Naive thymus-derived CD4-positive, alpha-beta T cell (primary cell): ENCODE measurements at regions not wholly inside any gene's neighbourhood (a gene's known extent, or its start where the extent isn't known, plus 50 kb on each side); places are given as distances from the start of the nearest gene placed in this dataset.

ENCODE experiments used
- ATAC-seq: fragments of 150-1000 bp; cut with Tn5 transposase; 2 replicates; pipeline ENCODE4 v1.10.0; 2021; ENCODE audit warnings: mild to moderate bottlenecking, moderate library complexity
- CTCF ChIA-PET: fragments of 350-600 bp; sonication (Branson Sonifier 250); formaldehyde crosslinking; loops from one replicate; lab custom pipeline; 2021; ENCODE audit warnings: antibody characterized with exemption; lab: Charles Lee
- POLR2A ChIA-PET: fragments of 350-600 bp; sonication (Branson Sonifier 250); formaldehyde crosslinking; loops from one replicate; lab custom pipeline; 2021; ENCODE audit warnings: antibody characterized with exemption, inconsistent platforms; lab: Charles Lee
- DNase-seq, 9 donors: peaks; one replicate each; pipeline versions ENCODE4 v3.0.0 to v3.0.0-alpha.2; 2020 to 2022; ENCODE audit warnings: mixed read lengths in 1 of 9
- H3K27ac ChIP-seq: one replicate; pipeline ENCODE4 v1.7.0; 2013; ENCODE audit warnings: mild to moderate bottlenecking, low read depth, low read length, moderate library complexity
- H3K27me3 ChIP-seq, 2 donors: one replicate each; pipeline ENCODE4 v1.7.0; 2013; ENCODE audit warnings: low read length in 2 of 2, mild to moderate bottlenecking in 2 of 2, moderate library complexity in 2 of 2; ENCODE audit not compliant: control insufficient read depth in 2 of 2, insufficient read depth in 2 of 2
- H3K36me3 ChIP-seq, 3 experiments: 1 replicate in 2 of 3; 2 replicates in 1 of 3; pipeline ENCODE4 v1.7.0; 2013; ENCODE audit warnings: low read length in 3 of 3, mild to moderate bottlenecking in 3 of 3, moderate library complexity in 1 of 3; ENCODE audit not compliant: insufficient read depth in 3 of 3, control insufficient read depth in 2 of 3
- H3K4me1 ChIP-seq, 2 donors: one replicate each; pipeline ENCODE4 v1.7.0; 2013; ENCODE audit warnings: low read length in 2 of 2, mild to moderate bottlenecking in 2 of 2, moderate library complexity in 1 of 2; ENCODE audit not compliant: control insufficient read depth in 2 of 2, insufficient read depth in 2 of 2
- H3K4me3 ChIP-seq: 2 replicates; pipeline ENCODE4 v1.7.0; 2013; ENCODE audit warnings: mild to moderate bottlenecking, low read length
- H3K9me3 ChIP-seq, 3 experiments: 1 replicate in 2 of 3; 2 replicates in 1 of 3; pipeline ENCODE4 v1.7.0; 2013; ENCODE audit warnings: low read length in 3 of 3; ENCODE audit not compliant: control insufficient read depth in 2 of 3
- H3K27ac Mint-ChIP-seq, 9 donors: one replicate each; pipeline ENCODE4 v1.8.0; 2020 to 2022; ENCODE audit warnings: mixed read lengths in 9 of 9, mild to moderate bottlenecking in 8 of 9, moderate library complexity in 5 of 9, inconsistent platforms in 2 of 9
- H3K27me3 Mint-ChIP-seq, 5 donors: one replicate each; pipeline ENCODE4 v1.8.0; 2021 to 2022; ENCODE audit warnings: mixed read lengths in 5 of 5, mild to moderate bottlenecking in 1 of 5
- H3K36me3 Mint-ChIP-seq, 5 donors: one replicate each; pipeline ENCODE4 v1.8.0; 2020 to 2022; ENCODE audit warnings: mixed read lengths in 5 of 5, mild to moderate bottlenecking in 3 of 5, inconsistent platforms in 1 of 5
- H3K4me1 Mint-ChIP-seq, 7 donors: one replicate each; pipeline ENCODE4 v1.8.0; 2020 to 2022; ENCODE audit warnings: mixed read lengths in 7 of 7, mild to moderate bottlenecking in 3 of 7, inconsistent platforms in 1 of 7
- H3K4me3 Mint-ChIP-seq, 10 donors: one replicate each; pipeline ENCODE4 v1.8.0; 2020 to 2022; ENCODE audit warnings: mild to moderate bottlenecking in 10 of 10, mixed read lengths in 10 of 10, moderate library complexity in 6 of 10, inconsistent platforms in 2 of 10
- H3K9me3 Mint-ChIP-seq, 11 donors: one replicate each; pipeline ENCODE4 v1.8.0; 2020 to 2022; ENCODE audit warnings: mixed read lengths in 11 of 11, mild to moderate bottlenecking in 4 of 11, inconsistent platforms in 1 of 11, moderate library complexity in 1 of 11
- intact Hi-C, 2 donors: fragments of 100-400 bp; cut with micrococcal nuclease; formaldehyde crosslinking; loops; one replicate each; pipeline ENCODE4 v1.15.1; 2023

- no peaks in the 10 kb centered on the region for H3K9me3 ChIP-seq
- H3K9me3 Mint-ChIP-seq, result peaks cover 0 to 1% (median 0%) of the 10 kb centered on the region in 11 donors
- no peaks in the 10 kb centered on the region for H3K27me3 ChIP-seq
- no peak overlapping the region for H3K4me3 ChIP-seq
- H3K4me1 ChIP-seq, result no peaks in the 10 kb centered on the region
- no peak overlapping the region for H3K27ac Mint-ChIP-seq
- ATAC-seq (no peak), DNase-seq (no peak)
- intact Hi-C loops, result no loop called here
- ChIA-PET POLR2A (no interaction called here), CTCF (no interaction called here)
- no peaks in the 10 kb centered on the region for H3K36me3 ChIP-seq
- H3K27me3 Mint-ChIP-seq, result peaks cover 0 to 7% (median 4%) of the 10 kb centered on the region in 5 donors
- no peak overlapping the region for H3K4me3 Mint-ChIP-seq
- H3K27ac ChIP-seq, result no peak overlapping the region
- H3K36me3 Mint-ChIP-seq, result no peaks in the 10 kb centered on the region
- no peaks in the 10 kb centered on the region for H3K4me1 Mint-ChIP-seq
Measured at GRCh38 chr1:112788561-112788960, 73.4 kb upstream of the PPM1J start.

GRCh38 chr1:112788054-112788453, 72.9 kb upstream of the PPM1J start:
- Histone ChIP-seq H3K9me3 (no peaks in the 10 kb centered on the region), H3K27me3 (no peaks in the 10 kb centered on the region), H3K4me3 (no peak overlapping the region), H3K4me1 (no peaks in the 10 kb centered on the region), H3K36me3 (no peaks in the 10 kb centered on the region), H3K27ac (no peak overlapping the region)
- ATAC-seq (no peak), DNase-seq (no peak)
- H3K27me3 Mint-ChIP-seq, result peaks cover 0 to 10% (median 5%) of the 10 kb centered on the region in 5 donors
- H3K9me3 Mint-ChIP-seq, result peaks cover 0 to 6% (median 0%) of the 10 kb centered on the region in 11 donors
- intact Hi-C loops, result no loop called here
- no peaks in the 10 kb centered on the region for H3K36me3 Mint-ChIP-seq
- H3K4me3 Mint-ChIP-seq, result no peak overlapping the region
- no peak overlapping the region for H3K27ac Mint-ChIP-seq
- H3K4me1 Mint-ChIP-seq, result no peaks in the 10 kb centered on the region
- ChIA-PET CTCF (no interaction called here), POLR2A (no interaction called here)

GRCh38 chr1:112783059-112783458, 67.9 kb upstream of the PPM1J start:
- DNase-seq (no peak), ATAC-seq (no peak)
- no peaks in the 10 kb centered on the region for H3K4me1 ChIP-seq
- no peak overlapping the region for H3K4me3 ChIP-seq
- peaks cover 0 to 12% (median 5%) of the 10 kb centered on the region in 5 donors for H3K27me3 Mint-ChIP-seq
- ChIA-PET CTCF (no interaction called here), POLR2A (no interaction called here)
- H3K4me1 Mint-ChIP-seq, result no peaks in the 10 kb centered on the region
- intact Hi-C loops, result no loop called here
- H3K27me3 ChIP-seq, result no peaks in the 10 kb centered on the region
- no peak overlapping the region for H3K27ac ChIP-seq
- H3K27ac Mint-ChIP-seq, result no peak overlapping the region
- peaks cover 0 to 6% (median 0%) of the 10 kb centered on the region in 11 donors for H3K9me3 Mint-ChIP-seq
- no peak overlapping the region for H3K4me3 Mint-ChIP-seq
- H3K36me3 Mint-ChIP-seq, result no peaks in the 10 kb centered on the region
- no peaks in the 10 kb centered on the region for H3K9me3 ChIP-seq
- H3K36me3 ChIP-seq, result no peaks in the 10 kb centered on the region

GRCh38 chr1:112779665-112780526, 64.8 kb upstream of the PPM1J start:
- CTCF ChIA-PET, result no interaction called here
- Histone ChIP-seq H3K4me3 (no peak overlapping the region), H3K27me3 (no peaks in the 10 kb centered on the region), H3K36me3 (no peaks in the 10 kb centered on the region), H3K27ac (no peak overlapping the region), H3K4me1 (no peaks in the 10 kb centered on the region), H3K9me3 (no peaks in the 10 kb centered on the region)
- Mint-ChIP-seq H3K27me3 (peaks cover 0 to 12% (median 5%) of the 10 kb centered on the region in 5 donors), H3K36me3 (no peaks in the 10 kb centered on the region), H3K9me3 (peaks cover 0 to 6% (median 0%) of the 10 kb centered on the region in 11 donors), H3K4me1 (no peaks in the 10 kb centered on the region), H3K27ac (no peak overlapping the region), H3K4me3 (no peak overlapping the region)
- POLR2A ChIA-PET, result interaction anchor here (0.7 kb wide), 1 partner anchor 614 kb away, joined by 3 read pairs; no protein-coding TSS in a partner anchor
- DNase-seq, result no peak
- intact Hi-C loops, result no loop called here
- no peak for ATAC-seq

GRCh38 chr1:112778137-112778536, 63.0 kb upstream of the PPM1J start:
- Mint-ChIP-seq H3K36me3 (no peaks in the 10 kb centered on the region), H3K27me3 (peaks cover 0 to 8% (median under 1%) of the 10 kb centered on the region in 5 donors), H3K4me3 (no peak overlapping the region), H3K27ac (no peak overlapping the region), H3K9me3 (peaks cover 0 to under 1% (median 0%) of the 10 kb centered on the region in 11 donors), H3K4me1 (no peaks in the 10 kb centered on the region)
- POLR2A ChIA-PET, result no interaction called here
- Histone ChIP-seq H3K4me1 (no peaks in the 10 kb centered on the region), H3K36me3 (no peaks in the 10 kb centered on the region), H3K9me3 (no peaks in the 10 kb centered on the region), H3K4me3 (no peak overlapping the region), H3K27me3 (no peaks in the 10 kb centered on the region), H3K27ac (no peak overlapping the region)
- intact Hi-C loops, result no loop called here
- ATAC-seq (no peak), DNase-seq (no peak)
- CTCF ChIA-PET, result no interaction called here

- no peak overlapping the region for H3K4me3 ChIP-seq
- CTCF ChIA-PET, result no interaction called here
- DNase-seq (no peak), ATAC-seq (no peak)
- no peak overlapping the region for H3K27ac Mint-ChIP-seq
- no peak overlapping the region for H3K27ac ChIP-seq
- H3K27me3 Mint-ChIP-seq, result peaks cover 0 to 7% (median 5%) of the 10 kb centered on the region in 5 donors
- H3K36me3 Mint-ChIP-seq, result no peaks in the 10 kb centered on the region
- H3K4me1 Mint-ChIP-seq, result no peaks in the 10 kb centered on the region
- intact Hi-C loops, result no loop called here
- no peaks in the 10 kb centered on the region for H3K9me3 Mint-ChIP-seq
- H3K36me3 ChIP-seq, result no peaks in the 10 kb centered on the region
- no peaks in the 10 kb centered on the region for H3K27me3 ChIP-seq
- no peak overlapping the region for H3K4me3 Mint-ChIP-seq
- H3K4me1 ChIP-seq, result no peaks in the 10 kb centered on the region
- H3K9me3 ChIP-seq, result no peaks in the 10 kb centered on the region
- POLR2A ChIA-PET, result no interaction called here
Measured at GRCh38 chr1:112776688-112777087, 61.6 kb upstream of the PPM1J start.

- ChIA-PET CTCF (no interaction called here), POLR2A (interaction anchor here (0.6 kb wide), 1 partner anchor 19 kb away, joined by 3 read pairs; no protein-coding TSS in a partner anchor)
- no peaks in the 10 kb centered on the region for H3K36me3 ChIP-seq
- H3K4me3 ChIP-seq, result no peak overlapping the region
- Mint-ChIP-seq H3K27me3 (peaks cover 0 to 13% (median 9%) of the 10 kb centered on the region in 5 donors), H3K4me1 (peaks cover 0 to 7% (median 0%) of the 10 kb centered on the region in 7 donors), H3K36me3 (no peaks in the 10 kb centered on the region), H3K9me3 (peaks cover 0 to 3% (median 0%) of the 10 kb centered on the region in 11 donors), H3K4me3 (no peak overlapping the region), H3K27ac (no peak overlapping the region)
- no peaks in the 10 kb centered on the region for H3K9me3 ChIP-seq
- no peak for DNase-seq
- no peaks in the 10 kb centered on the region for H3K4me1 ChIP-seq
- H3K27ac ChIP-seq, result no peak overlapping the region
- no peak for ATAC-seq
- no peaks in the 10 kb centered on the region for H3K27me3 ChIP-seq
- intact Hi-C loops, result no loop called here
Measured at GRCh38 chr1:112772781-112773180, 57.6 kb upstream of the PPM1J start.
